HG03066 (cell line): ENCODE measurements at regions not wholly inside any gene's neighbourhood (a gene's known extent, or its start where the extent isn't known, plus 50 kb on each side); places are given as distances from the start of the nearest gene placed in this dataset.
"Not testable (repeated sequence)": the region's sequence is repeated elsewhere in the genome, so short reads cannot be mapped to it uniquely, and the experiment has no call there.

Experiments
- ATAC-seq: cut with Tn5 transposase; IDR thresholded peaks from one replicate; pipeline ENCODE4 v1.9.1; 2021; ENCODE audit warnings: low read depth; ENCODE audit not compliant: unreplicated experiment

DNA sequence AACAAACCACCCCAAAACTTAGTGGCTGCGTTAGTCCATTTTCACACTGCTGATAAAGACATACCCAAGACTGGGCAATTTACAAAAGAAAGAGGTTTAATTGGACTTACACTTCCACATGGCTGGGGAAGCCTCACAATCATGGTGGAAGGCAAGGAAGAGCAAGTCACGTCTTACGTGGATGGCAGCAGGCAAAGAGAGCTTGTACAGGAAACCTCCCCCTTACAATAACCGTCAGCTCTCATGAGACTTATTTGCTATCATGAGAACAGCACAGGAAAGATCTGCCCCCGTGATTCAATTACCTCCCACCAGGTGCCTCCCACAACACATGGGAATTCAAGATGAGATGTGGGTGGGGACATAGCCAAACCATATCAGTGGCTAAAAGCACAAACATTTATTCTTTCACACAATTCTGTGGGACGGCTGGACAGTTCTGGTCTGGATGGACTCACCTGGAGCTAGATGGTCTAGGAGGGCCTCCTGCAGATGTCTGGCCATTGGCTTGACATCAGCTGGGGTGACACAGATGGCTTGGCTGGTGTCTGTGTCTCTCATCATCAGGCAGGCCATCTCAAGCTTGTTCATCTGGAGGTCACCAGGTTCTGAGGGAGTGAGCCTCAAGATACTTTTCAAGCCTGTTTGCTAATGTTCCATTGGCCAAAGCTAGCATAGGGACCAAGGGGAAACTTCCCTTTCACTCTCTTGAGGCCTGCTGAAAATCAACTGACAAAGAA, 104.1 kb downstream of the SMIM20 start:
- ATAC-seq, result not testable (repeated sequence)

DNA sequence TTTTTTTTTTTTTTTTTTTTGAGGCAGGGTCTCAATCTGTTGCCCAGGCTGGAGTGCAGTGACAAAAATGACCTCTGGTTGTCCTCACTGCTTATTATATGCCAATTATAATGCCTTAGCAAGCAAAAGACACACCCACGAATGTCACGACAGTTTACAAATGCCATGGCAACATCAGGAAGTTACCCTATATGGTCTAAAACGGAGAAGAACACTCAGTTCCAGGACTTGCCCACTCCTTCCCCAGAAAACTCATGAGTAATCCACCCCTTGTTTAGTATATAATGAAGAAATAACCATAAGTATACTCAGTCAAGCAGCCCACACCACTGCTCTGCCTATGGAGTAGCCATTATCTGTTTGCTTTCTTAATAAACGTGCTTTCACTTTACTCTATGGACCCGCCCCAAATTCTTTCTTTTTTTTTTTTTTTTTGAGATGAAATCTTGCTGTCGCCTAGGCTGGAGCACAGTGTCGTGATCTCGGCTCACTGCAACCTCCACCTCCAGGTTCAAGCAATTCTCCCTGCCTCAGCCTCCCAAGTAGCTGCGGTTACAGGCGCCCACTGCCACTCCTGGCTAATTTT, 106.2 kb downstream of the SMIM20 start:
- ATAC-seq, result no peak

DNA sequence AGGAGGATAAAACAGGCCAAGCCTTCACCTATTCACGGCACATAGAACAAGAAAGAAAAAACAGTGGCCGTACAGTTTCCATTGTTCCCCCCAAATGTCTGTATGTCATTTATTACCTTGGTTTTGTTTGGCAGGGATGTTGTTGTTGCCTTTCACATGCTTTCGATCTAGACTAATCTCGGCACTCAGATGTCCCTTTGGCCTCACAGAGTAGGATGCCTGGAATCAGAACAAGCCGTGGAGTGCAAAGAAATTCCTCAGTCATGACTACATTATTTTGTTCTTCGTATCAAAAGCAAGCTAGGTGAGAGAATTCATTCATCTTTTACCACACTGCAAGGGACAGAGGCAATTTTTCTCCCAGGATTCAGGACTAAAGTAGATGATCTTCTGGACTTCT, 106.9 kb downstream of the SMIM20 start:
- no peak for ATAC-seq

DNA sequence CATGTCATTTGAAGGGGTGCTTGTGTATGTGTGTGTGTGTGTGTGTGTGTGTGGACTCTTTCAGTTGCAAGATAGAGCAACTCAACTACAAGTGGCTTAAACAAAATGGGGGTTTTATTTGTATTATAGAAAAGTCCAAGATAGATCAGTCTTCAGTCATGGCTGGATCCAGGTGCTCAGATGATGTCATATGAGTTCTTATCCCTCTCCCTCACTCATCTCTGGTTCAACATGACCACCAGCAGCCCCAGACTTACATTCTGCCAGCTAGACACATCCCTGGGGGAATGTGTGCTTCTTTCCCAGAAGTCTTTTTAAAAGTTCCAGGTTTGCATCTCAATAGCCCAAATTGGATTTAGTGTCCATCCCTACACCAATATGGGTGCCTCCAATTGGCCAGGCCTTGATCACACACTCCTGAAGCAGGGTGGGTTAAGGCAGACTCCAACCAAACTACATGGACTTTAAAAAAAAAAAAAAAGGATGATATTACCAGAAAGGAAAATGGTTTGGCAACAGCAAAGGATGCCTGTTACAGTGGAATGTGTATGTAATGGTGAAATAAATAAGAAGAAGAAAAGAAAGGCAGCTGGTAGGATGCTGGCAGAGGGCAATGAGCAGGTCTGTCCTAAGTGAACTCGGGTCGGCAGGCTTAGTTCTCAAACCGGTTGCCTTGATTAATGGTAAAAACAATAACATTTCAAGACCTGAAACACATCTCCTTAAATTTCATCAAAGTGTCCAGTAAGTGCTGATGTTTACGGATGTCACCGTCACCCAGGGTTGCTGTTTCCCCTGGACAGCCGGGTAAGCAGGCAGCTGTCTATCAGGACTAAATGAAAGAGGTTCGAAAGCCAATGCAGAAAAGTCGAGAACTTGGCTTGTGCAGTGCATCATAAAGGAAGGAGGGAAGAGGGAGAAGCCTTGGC, 107.7 kb downstream of the SMIM20 start:
- ATAC-seq, result no peak

DNA sequence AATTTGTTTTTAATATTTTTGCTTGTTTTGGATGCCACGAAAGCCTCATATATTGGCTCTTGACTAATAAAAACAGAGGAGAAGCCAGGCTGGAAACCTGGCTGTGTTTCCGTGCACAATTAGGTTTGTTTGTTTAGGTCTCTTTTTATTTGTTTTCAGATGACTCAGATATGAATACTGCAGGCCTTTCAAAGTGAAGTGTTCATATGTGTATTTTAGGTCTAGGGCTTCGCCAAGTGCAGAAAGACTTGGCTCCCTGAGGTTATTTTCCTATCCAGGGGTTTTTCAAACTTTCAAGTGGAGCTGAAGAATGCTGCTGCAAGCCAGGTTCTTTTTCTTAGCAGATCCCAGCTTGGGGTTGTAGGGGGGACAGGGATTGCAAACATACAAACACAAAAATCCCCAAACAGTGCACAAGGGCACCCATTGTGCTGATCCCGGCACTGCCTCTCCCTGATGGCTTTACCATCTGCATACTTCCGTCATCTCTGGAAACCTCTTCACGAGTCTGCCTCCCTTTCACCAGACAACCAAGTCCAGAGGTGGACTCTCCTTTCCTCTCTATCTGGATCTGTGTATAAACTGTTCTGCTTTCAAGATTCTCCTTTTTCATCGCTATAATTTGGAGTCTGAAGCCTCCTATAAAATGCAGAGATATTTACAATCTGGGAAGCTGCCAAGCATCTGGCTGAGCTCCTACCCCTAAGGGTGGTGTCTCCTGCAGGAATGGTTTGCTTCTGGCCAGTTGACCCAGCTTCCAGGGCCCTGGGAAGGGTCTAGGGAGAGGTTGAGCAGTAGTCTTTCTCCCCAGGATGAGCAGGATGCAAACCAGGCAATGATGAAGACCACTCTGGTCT, 108.6 kb downstream of the SMIM20 start:
- no peak for ATAC-seq

DNA sequence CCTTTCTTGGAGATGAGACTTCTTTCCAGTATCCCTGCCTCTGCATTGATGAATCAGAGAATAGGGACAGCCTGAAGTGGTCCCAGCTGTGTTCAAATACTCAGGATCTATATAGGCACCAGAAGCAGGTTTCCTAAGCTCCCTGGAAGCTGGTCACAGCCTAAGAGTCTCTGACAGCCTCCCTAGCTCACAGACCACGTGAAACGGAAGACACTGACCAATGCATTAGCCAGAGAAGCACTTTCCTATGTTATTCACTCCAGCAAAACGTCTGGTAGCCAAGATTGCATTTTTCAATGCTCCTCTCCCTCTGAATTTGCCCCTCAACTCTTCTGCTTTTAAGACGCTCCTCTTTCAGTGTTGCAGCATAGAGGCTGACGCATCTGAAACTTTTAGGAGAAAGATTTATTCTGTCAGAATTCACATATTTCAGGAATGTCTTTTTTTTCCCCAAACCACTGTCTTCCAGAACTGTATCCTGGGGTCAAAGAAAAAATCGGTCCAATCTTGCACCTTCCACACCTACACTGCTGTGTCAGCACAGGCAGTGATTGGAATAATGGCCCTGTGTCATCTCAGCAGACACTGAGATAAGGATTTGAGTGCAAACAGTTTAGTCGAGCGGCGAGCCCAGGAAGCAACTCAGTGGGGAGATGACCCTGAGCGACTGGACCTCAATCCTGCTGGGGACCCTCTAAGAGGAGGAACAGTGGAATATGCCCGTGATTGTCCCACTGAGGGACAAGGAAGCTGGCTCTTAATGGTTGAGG, 109.4 kb downstream of the SMIM20 start:
- ATAC-seq, result no peak

DNA sequence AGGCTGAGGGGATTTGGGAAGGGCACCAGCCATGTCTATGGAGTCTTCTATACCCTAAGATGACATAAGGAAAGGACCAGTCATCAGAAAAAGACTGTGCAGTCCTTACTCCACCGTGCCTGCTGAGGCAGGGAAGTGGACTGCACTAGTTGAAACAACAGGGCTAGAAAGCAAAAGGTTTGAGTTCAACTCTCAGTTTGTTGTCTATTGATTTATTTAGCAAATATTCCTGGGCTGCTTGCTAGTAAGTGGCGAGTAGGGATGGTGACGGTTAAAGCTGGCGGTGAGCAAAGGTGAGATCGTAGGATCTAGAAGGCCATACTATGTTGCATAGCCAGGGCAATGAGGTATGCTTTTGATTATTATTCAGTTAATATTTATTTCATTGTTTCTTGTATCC, 110.1 kb downstream of the SMIM20 start:
- ATAC-seq, result no peak

DNA sequence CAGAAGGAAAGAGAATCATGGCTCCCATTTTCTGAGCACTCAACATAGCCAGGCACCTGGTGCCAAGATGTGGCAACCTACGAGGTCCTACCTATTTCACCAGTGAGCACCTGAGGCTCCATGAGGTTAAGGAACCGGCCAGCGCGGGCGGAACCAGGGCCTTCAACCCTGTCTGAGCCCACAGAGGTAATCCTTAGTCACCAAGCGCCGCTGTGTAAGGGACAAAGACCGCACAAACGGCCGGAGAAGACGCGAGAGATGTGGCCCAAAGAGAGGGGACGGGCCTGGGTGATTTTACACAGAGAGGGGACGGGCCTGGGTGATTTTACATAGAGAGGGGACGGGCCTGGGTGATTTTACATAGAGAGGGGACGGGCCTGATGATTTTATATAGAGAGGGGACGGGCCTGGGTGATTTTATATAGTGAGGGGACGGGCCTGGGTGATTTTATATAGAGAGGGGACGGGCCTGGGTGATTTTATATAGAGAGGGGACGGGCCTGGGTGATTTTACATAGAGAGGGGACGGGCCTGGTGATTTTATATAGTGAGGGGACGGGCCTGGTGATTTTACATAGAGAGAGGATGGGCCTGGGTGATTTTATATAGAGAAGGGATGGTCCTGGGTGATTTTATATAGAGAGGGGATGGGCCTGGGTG, 114.2 kb downstream of the SMIM20 start:
- ATAC-seq, result no peak

DNA sequence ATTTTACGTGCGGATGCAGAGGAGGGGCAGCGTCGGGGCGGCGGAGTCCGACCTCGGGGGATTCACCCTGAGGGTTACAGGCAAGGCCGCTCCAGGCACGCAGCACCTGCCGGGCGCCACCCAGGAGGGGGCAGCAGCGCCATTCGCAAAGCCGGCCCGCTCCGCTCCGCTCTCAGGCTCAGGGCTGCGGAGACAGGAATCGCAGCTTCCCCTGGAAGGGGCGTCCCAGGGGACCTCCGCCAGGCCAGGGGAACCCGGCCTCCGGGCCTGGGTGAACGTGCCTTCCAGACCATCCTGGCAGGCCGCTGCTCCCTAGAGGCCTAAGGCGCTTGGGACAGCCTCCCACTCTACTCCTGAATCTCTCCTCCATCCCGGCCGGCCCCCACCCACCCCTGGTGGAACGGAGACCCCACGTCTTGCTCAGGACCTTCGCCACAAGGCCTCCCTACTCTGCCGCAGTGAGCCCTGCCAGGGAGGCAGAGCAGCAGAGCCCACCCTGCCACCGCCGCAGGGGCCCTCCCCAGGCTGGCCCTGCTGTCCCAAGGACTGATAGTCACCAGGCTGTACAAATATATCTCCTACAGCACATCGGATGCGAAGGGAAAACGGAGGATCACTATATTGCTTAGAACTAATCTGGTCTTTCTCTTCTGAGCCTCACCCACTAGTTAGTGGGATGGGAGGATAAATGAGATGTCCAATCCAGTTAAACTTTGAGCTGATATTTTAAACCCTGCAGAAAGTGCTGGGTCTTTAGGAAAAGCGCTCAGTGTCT, 115.0 kb downstream of the SMIM20 start:
- ATAC-seq, result peak; percentile 78

DNA sequence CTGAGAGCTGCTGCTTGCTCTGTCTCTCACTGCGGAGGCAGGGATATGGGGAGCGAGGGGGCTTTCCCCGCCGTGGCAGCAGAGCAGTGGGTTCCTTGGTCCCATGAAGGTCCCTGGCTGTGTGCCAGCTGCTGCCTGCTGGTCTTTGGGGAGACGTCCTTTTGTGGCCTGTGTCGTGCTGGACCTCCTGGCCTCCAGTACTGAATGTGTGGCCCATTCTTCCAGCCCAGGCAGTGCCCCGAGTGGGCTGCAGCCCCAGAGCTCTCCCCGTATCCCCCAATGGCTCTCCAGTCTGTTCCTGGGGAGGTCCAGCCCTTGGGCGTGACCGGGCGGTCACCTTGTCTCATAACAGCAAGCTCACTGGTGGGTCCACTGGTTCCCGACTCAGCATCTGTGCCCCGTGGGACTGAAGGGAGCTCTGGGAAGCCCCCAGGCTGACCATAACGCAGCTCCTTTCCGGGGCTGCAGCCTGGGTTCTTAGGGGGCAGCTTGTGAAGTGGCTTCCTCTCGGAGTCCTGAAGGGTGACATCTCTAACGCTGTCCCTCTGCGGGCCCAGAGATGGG, 115.6 kb downstream of the SMIM20 start:
- no peak for ATAC-seq

DNA sequence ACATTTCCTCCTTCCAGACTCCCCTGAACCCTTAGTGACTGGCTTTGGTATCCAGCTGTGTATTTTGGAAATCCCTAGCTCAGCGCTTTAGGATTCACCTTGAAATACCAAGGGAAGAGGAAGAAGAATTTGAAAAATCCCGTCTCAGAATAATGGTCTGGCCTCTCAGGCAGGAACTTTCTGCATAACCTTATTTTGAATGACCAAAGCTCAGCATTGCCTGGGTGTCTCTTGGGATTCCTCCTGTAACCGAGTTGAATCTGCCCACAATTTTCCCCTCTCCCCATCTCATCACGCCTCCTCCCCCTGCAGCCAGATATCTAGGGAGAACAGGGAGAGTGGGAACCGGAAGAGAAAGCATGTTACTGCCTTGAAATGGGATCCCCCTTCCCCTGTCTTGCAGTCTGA, 116.2 kb downstream of the SMIM20 start:
- ATAC-seq, result no peak

DNA sequence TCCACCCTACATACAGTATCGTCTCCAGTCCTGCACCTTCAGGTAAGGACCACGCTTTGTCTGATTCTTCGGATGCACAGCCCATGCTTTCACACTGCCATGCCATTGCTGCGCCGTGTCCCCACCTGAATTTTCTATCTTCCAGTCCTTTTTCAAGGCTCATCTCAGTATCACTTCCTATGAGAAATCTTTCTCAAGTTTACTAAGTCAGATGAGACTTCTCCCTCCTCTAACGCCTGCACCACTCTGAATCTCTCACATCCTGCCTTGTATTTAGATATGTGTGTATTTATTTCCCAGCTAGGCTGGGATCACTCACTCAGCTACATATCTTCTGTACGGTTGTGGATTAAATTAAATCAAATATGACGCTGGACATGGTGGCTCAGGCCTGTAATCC, 116.8 kb downstream of the SMIM20 start:
- ATAC-seq, result no peak

DNA sequence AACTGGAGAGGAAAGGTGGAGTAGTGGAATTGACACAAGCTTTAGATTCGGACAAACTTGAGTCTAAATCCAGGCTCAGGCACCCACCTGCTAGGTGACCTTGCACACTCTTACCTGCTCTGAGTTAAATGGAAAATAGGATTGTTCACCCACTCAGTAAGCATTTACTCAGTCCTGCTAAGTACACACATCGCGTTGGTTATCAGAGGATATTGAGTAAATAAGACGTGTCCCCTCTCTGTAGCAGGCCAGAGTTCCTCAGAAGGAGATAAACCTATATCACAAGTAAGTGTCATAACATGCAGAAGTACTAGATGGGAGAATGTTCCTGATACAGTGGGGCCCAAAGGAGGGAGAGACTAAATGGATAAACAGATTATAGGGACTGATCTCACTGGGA, 117.7 kb downstream of the SMIM20 start:
- ATAC-seq, result no peak

DNA sequence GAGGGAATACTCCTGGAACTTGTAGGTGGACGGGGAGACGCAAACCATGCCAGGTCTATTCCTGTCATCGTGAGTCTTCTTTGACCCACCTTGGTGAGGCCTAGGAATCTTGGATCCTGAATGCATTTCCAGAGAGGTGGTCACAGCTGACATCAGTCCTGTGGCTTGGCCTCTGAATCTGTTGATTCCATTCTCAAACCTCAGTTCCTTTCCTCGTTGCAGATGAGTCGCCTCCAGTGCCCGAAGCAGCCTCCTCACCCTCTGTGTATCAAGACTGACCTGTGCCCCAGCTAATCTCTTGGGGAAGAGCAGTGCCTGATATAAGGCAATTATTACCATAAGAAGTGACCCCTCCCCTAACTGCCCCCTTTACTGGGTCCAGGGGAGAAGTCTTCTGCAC, 118.1 kb downstream of the SMIM20 start:
- no peak for ATAC-seq

DNA sequence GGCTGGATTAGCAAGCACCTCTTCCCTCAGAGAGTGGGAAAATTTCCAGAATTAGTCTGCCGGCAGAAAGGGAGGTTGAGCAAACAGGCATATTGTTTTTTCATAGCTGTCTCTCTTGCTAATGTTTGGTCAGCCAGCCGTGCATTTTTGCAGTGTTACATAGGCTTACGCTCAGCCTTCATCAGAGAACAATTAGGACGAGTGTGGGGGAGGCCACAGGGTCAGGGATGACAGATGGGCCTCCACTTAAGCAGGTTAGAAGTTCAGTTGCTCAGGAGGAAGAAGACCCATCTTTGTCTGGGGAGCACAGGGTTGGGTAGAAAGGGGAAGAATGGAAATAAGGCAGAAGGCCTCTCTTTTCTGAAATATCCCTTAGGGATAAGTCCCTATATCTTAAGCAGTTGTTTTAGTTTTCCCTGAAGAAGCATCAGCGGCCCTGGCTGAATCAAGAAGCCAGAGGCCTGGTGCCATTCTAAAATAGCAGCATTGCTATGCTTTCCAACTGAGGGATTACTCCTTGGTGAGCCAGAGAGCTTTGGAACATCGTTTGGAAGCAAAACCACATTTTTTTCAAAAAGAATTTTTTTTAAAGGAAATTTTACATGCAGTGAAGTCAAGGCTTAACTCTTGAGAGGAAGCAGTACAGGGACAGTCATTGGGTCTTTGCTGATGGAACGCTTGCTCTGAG, 118.8 kb downstream of the SMIM20 start:
- no peak for ATAC-seq

DNA sequence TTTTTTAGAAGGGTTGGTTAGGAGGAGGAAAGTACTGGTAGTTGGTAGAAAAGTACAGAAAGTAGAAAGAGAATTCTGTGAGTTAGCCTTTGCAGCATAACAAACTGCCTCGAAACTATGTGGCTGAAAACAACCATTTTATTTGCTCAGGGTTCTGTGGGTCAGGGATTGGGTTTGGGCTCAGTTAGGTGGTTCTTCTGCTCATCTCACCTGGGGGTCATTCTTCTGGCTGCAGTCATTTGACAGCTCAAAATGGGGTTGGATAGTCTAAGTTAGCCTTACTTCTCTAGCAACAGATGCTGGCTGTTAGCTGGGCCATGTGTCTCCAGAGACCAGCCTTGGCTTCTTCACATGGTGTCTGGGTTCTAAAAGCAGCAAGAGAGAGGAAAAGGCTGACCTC, 119.4 kb downstream of the SMIM20 start:
- no peak for ATAC-seq

DNA sequence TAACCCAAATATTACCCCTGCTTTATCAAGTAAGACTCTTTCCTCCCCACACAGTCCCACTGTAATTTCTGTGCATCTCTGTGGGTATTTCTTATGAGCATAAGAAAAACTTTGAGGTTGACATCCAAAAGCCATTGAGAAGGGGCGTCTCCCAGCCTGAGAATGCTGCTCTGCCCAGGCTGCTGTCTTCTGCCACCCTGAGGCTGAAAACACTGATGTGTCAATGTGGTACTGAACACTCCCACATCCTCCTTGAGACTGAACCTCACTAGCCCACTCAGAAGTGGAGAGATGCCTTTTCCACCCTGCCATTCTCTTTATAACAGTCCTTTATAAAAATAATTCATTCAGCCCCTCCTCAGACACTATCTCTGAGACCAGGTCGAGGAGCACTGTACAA, 120.8 kb downstream of the SMIM20 start:
- ATAC-seq, result no peak

DNA sequence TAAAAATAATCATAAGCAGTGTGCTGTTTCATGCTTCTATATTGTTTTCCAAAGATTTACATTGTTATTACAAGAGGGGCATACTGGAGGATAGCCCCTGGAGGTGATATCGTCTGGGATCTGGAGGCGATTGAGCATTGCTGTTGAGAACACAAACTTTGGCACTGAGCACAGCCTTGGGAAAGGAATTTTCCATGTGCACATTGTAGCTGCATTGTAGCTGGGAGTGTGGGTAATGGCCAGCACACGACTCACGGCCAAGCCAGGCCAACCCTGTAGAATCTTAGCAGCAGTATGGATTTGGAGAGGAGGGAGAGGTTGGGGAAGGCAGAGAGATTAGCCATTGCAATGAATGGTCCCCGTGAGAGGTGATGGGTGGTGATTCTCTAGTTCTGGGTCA, 121.9 kb downstream of the SMIM20 start:
- ATAC-seq, result no peak
